GM12878 (cell line): ENCODE measurements at regions not wholly inside any gene's neighbourhood (a gene's known extent, or its start where the extent isn't known, plus 50 kb on each side); places are given as distances from the start of the nearest gene placed in this dataset.

Source experiments
- MYC ChIP-seq: IDR thresholded peaks from 2 replicates; pipeline ENCODE4 v1.6.1; 2011; ENCODE audit warnings: mild to moderate bottlenecking, low read length, moderate library complexity, inconsistent platforms; ENCODE audit not compliant: insufficient read depth, insufficient replicate concordance, insufficient read length, severe bottlenecking
- POLR2A ChIP-seq: IDR thresholded peaks from 2 replicates; pipeline ENCODE4 v1.6.1; 2011; ENCODE audit warnings: low read depth, mild to moderate bottlenecking, low read length
- RFX5 ChIP-seq: IDR thresholded peaks from 2 replicates; pipeline ENCODE4 v1.6.1; 2011; ENCODE audit warnings: low read depth, low read length, improper control_type of control experiment
- SIN3A ChIP-seq: IDR thresholded peaks from 2 replicates; pipeline ENCODE4 v1.6.1; 2012; ENCODE audit warnings: low read depth, low read length, improper control_type of control experiment
- SPI1 ChIP-seq: IDR thresholded peaks from 2 replicates; pipeline ENCODE4 v1.6.1; 2011; ENCODE audit warnings: low read depth, mild to moderate bottlenecking, low read length, moderate library complexity, borderline replicate concordance; ENCODE audit not compliant: insufficient read depth
- TF ChIP-seq, protein P1 (sequence below), 3 experiments: IDR thresholded peaks in 2 of 3; conservative IDR thresholded peaks in 1 of 3; 2 replicates each; pipeline ENCODE4 v1.5.1; 2011; ENCODE audit warnings: low read depth in 3 of 3, low read length in 3 of 3, mild to moderate bottlenecking in 3 of 3, control low read depth in 2 of 3, moderate library complexity in 2 of 3, inconsistent platforms in 1 of 3, mixed read lengths in 1 of 3; ENCODE audit not compliant: control insufficient read depth in 2 of 3, insufficient read depth in 1 of 3; ENCODE audit errors: extremely low read depth in 1 of 3
- TF ChIP-seq, protein P2 (sequence below): IDR thresholded peaks from 2 replicates; pipeline ENCODE4 v1.6.1; 2012; ENCODE audit warnings: low read depth, low read length, improper control_type of control experiment

DNA sequence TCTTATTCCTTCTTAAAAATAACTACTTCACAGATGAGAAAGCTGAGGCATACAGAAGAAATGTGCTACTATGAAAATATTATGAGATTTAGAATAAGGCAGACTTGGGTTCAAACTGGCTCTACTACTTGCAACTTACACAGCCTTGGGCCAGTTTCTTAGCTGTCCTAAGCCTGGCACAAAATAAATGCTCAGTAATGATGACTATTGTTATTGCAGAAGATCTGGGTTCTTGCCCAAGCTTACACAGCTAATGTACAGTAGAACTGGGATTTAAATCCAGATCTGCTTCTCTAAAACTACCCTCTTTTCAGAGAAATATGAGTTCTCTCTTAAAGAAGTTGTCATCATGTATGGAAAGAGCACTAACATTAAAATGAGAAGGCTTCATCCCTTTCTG, 228.2 kb upstream of the TPRG1 start:
- no peak for TF ChIP-seq MYC
- TF ChIP-seq, protein P1, sequence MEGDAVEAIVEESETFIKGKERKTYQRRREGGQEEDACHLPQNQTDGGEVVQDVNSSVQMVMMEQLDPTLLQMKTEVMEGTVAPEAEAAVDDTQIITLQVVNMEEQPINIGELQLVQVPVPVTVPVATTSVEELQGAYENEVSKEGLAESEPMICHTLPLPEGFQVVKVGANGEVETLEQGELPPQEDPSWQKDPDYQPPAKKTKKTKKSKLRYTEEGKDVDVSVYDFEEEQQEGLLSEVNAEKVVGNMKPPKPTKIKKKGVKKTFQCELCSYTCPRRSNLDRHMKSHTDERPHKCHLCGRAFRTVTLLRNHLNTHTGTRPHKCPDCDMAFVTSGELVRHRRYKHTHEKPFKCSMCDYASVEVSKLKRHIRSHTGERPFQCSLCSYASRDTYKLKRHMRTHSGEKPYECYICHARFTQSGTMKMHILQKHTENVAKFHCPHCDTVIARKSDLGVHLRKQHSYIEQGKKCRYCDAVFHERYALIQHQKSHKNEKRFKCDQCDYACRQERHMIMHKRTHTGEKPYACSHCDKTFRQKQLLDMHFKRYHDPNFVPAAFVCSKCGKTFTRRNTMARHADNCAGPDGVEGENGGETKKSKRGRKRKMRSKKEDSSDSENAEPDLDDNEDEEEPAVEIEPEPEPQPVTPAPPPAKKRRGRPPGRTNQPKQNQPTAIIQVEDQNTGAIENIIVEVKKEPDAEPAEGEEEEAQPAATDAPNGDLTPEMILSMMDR (IDR thresholded peaks at IDR 0.05 in 2 of 3, conservative IDR thresholded peaks at IDR 0.05 in 1 of 3; ENCODE audit: control insufficient read depth in 2 of 3, extremely low read depth in 1 of 3, insufficient read depth in 1 of 3, low read depth in 3 of 3, low read length in 3 of 3): no peak
- TF ChIP-seq POLR2A: no peak
- TF ChIP-seq SPI1: no peak
- no peak for TF ChIP-seq RFX5
- TF ChIP-seq, protein P2, sequence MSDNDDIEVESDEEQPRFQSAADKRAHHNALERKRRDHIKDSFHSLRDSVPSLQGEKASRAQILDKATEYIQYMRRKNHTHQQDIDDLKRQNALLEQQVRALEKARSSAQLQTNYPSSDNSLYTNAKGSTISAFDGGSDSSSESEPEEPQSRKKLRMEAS: no peak
- TF ChIP-seq SIN3A: no peak
